Stimulated activated CD4-positive, alpha-beta T cell treated with anti-CD3 and anti-CD28 coated beads, Interleukin-1b, Interleukin-23, amount 100 ng/mL, for 24 hours (primary cell): ENCODE measurements at regions not wholly inside any gene's neighbourhood (a gene's known extent, or its start where the extent isn't known, plus 50 kb on each side); places are given as distances from the start of the nearest gene placed in this dataset.

ENCODE experiments used
- DNase-seq, 4 experiments: peaks; one replicate each; pipeline ENCODE4 v3.0.0-alpha.2; 2020; ENCODE audit warnings: low read depth in 4 of 4, low spot score in 1 of 4

DNA sequence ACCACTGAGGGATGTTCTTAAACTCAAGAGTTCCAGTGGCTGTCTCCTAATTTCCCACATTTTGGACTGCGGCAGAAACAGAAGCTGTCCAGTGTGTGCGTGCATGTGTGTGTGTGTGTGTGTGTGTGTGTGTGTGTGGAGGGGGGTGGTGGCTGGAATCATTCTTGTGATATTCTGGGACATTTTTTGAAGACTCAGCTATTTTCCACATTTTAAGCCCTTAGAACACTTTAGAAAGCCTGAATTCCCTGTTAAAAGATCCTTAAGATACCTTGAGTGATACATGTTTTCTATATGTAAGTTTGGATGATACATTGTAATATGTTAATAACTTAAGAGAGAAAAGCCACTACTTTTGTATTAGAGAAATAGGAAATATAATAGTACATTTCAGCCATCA is 636.4 kb downstream of the PLPP3 start:
- no peak for DNase-seq

DNA sequence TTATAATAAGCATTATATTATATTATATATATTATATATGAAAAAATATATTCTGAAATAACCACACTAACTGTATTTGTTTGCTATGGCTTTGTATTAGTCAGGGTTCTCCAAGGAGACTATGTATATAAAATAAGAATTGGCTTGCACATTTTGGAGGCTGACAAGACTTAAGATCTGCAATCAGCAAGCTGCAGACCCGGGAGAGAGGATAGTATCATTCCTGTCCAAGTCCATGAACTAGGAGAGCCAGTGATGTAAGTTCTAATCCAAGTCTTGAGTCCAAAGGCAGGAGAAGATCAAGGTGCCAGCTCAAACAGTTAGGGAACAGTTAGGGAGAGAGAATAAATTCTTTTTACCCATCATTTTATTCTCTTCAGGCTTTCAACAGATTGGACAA is 639.5 kb downstream of the PLPP3 start:
- no peak for DNase-seq

GRCh38 chr1:55938861-55939260 is 640.5 kb downstream of the PLPP3 start:
- DNase-seq, result no peak

GRCh38 chr1:55938376-55938850 is 641.0 kb downstream of the PLPP3 start:
- no peak for DNase-seq

DNA sequence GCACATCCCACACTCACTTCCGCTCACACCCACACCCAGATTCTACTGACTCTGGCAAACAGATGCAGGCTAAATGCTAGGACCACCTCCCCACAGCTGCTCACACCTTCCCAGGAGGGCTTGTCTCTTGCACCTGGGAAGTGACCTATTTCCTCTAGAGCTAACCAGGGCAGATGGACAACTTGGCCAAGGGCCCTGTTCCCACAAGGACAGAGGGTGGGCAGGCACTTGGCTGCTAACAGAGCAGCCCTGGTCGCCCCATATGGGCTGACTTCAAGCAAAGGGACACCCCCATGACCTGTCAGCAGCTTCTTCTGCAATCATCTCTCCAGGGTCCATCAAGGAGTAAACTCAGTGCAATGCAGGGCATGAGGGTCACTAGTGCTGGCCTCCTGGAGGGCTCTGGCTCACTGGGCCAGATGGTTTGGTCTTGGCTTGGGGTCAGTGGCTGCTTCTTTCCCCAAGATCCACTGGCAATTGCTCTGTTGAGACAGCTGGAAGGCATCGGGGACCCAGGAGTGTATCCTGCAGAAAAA is 641.5 kb downstream of the PLPP3 start:
- DNase-seq, result no peak

DNA sequence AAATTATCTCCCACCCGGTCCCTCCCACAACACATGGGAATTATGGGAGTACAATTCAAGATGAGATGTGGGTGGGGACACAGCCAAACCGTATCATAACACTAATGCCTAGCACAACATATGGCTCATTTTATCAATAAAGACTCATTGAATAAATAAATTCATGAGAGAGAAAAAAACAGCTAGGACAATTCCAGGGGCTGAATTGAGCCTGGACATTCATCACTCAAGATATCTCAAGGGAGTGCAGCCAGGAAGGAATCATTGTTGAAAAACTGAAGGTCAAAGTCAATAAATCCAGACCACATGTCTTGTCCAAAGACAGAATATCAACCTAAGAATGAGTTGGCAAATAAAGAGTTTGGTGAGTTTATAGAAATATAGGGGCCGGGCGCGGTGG is 644.1 kb downstream of the PLPP3 start:
- DNase-seq, result no peak

DNA sequence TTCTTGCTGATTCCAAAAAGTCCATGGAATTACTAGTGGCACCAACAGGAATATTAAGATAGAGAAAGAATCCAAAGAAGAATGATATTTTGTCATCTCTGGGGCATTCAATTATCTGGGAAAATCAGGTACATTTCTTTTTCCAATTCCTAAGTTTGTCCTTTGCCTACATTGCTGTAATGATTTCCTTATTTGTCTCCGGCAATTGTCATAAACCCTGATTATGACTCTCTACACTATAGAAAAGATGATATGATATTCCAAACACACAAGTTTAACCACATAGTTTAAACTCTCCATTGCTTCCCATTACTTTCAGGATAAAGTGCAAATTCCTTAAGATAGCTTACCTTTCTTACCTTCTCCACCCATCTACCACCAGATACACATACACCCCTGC is 647.0 kb downstream of the PLPP3 start:
- no peak for DNase-seq

- DNase-seq, result no peak
These were observed 648.1 kb downstream of the PLPP3 start for GRCh38 chr1:55931081-55931940.

DNA sequence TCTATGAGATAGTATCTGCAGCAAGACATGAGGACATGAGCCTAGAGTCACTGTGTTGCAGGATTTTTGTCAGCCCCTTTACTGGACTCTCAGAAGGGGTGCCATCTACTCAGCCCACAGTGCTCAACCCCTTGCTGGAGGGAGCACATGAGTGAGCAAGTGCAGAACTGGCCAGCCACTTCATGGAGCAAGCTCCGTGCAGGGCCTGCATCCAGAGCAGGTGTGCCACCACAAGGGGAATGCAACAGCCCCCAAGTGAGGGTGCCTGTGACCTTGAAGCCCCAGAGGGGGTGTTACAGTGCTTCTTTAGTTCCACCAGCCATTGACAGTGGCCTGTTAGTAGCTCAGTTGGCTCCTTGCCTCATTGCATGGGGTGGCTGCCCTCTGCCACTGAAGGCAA is 649.7 kb downstream of the PLPP3 start:
- no peak for DNase-seq

GRCh38 chr1:55928576-55928975 is 650.8 kb downstream of the PLPP3 start:
- DNase-seq, result no peak

DNA sequence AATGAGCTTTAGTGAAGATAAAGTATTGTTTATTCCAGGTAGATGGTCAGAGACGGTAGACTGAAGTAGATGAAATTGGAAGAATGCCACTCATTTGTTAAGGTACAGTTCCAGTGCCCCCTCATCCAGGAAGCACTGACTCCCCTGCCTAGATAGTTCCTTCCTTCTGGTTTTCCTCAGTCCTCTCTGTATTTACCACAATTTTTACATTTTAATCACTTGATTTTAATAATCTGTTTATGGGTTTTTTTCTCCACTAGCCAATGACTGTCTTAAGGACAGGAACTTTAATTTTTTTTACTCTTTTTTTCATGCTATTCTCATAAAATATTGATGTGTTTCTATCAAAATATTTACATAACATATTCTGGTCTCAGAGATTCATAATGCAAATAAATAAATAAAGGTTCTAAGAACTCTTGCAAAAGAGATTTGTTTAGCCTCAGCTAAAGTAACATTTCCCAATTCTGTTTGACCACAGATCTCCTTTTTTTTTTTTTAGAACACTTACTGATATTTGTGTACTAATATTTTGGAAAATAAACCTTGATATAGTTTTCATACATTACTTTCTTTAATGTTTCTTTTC is 651.6 kb downstream of the PLPP3 start:
- DNase-seq, result no peak

DNA sequence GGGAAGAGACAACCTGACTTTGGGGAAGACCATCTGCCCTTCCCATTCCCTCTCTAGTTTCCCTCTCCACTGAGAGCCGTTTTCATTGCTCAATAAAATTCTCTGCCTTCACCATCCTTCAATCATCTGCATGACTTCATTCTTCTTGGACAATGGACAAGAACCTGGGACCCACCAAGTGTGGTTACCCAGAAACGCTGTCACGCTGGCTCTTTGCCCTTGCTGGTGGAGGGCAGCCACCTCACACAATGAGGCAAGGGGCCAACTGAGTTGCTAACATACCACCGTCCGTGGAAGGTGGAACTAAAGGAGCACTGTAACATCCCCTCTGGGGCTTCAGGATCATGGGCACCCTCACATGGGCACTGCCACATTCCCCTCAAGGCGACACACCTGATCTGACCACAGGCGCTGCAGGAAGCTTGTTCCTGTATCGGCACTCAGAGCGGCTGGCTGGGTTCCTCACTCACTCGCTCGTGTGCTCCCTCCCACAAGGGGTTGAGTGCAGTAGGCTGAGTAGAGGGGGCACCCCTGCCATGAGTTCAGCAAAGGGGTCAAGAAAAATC is 652.4 kb downstream of the PLPP3 start:
- DNase-seq, result no peak

- DNase-seq, result no peak
These were observed 662.5 kb downstream of the PLPP3 start for GRCh38 chr1:55916907-55917306.

- DNase-seq, result no peak
These were observed 662.9 kb downstream of the PLPP3 start for GRCh38 chr1:55916481-55916880.

DNA sequence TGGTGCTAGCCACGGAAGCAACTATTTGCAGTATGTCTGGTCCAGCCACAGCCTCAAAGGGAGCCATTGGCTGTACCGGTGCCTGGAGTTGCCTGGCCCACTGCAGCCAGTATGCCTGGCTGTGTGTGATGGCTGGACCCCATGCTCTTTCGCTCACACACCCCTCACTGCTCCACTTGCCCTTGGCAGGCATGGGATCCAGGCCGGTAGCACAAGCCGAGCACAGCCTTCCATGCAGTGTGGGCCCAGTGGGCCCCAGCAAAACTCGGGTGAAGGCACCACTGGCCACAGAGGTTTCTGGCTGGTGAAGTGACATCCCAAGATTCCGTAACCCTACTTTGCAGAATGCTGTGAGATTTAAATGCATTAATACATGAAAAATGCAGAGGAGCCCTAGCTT is 665.8 kb downstream of the PLPP3 start:
- DNase-seq, result no peak

- DNase-seq, result no peak
These were observed 666.9 kb downstream of the PLPP3 start for GRCh38 chr1:55912438-55912837.

DNA sequence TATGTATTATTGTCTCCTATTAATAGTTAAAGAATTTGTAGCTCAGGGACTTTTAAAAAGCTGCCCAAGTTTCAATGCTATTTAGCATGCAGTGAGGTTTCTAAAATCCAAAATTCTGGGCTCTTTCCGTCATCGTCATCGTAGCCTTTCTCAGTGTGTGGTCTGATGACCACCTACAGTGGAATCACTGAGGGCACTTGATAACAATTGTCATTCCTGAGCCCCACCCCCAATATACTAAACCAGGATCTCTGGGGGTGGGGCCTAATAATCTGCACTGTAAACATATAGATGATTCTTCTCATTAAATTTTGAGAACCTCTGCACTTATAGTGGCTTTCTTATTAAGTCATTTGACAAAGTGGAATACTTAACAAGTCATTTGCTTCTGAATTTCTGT is 674.8 kb downstream of the PLPP3 start:
- no peak for DNase-seq

- no peak for DNase-seq
These were observed 681.2 kb downstream of the PLPP3 start for GRCh38 chr1:55898181-55898580.

GRCh38 chr1:55896210-55896609 is 681.0 kb upstream of the USP24 start:
- no peak for DNase-seq

DNA sequence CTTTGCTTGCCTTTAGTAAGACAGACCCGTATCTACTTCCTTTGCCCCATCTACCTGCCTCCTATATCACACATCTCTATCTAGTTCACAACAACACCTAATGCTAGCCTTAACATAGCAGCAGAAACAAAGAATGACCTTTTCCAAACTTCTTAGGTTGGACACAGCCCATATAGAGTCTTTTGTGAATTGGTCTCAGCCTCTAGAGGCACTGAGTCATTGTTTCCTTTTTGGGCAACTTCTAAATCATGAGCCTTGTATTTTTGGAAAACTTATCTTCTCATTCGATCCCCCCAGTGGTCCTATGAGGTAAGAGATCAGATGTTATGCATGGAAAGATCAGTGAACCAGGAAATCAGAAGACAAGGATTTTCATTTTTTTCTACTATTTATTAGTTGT is 679.4 kb upstream of the USP24 start:
- no peak for DNase-seq

DNA sequence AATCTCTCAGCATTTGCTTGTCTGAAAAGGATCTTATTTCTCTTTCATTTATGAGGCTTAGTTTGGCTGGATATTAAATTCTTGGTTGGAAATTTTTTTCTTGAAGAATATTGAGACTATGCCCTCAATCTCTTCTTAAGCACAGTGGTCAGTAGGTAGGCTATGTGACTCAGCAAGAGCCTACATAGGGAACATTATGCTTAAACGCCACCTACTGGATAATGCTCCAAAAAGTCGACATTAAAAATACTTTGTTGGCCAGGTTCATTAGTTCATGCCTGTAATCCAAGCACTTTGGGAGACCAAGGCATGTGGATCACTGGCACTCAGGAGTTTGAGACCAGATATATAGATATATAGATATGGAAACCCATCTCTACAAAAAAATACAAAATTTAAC is 678.0 kb upstream of the USP24 start:
- no peak for DNase-seq

DNA sequence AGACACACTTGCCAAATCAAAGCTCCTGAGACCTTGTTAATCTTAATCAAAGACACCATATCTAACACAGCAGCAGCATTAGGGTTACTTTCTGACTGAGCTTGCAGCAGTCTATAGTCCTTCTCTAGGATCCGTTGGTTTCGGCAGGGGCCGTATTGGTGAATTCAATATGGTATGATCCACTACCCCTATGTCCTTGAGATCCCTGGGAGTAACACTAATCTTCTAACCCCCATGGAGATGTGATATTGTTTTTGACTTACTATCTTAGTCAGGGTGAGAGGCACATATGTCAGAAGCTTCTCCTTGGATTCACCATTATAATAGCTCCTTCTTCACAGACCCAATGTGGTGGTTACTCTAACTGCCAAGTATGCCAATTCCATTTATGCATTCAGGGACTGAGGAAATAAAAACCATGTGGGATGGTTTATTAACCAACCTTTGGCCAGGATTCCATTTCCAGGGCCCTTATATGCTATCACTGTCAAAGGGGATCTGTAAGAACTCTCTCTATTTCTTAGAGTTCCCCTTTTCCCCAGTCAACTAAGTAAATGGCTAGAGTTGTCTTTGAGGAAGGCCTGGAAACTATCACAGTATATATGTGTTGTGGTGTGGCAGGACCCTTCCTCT is 673.6 kb upstream of the USP24 start:
- DNase-seq, result no peak
